ENCODE measurements at regions not wholly inside any gene's neighbourhood (a gene's known extent, or its start where the extent isn't known, plus 50 kb on each side); places are given as distances from the start of the nearest gene placed in this dataset.

- Mint-ChIP-seq H3K4me3 (ENCODE audit: unreplicated experiment) (no peak overlapping the region), H3K4me1 (ENCODE audit: low read depth, unreplicated experiment) (no peaks in the 10 kb centered on the region), H3K9me3 (ENCODE audit: unreplicated experiment) (no peaks in the 10 kb centered on the region), H3K36me3 (ENCODE audit: unreplicated experiment) (peaks cover 4% of the 10 kb centered on the region), H3K27me3 (ENCODE audit: unreplicated experiment) (no peaks in the 10 kb centered on the region), H3K27ac (ENCODE audit: unreplicated experiment) (no peak overlapping the region)
- no peak for DNase-seq
- no peak for TF ChIP-seq CTCF (IDR thresholded peaks at IDR 0.05; ENCODE audit: partially characterized antibody, unreplicated experiment)
Observed at GRCh38 chr9:16970321-16970720, 99.9 kb upstream of the BNC2 start.

- Mint-ChIP-seq H3K4me1 (ENCODE audit: low read depth, unreplicated experiment) (no peaks in the 10 kb centered on the region), H3K4me3 (ENCODE audit: unreplicated experiment) (no peak overlapping the region), H3K9me3 (ENCODE audit: unreplicated experiment) (no peaks in the 10 kb centered on the region), H3K27ac (ENCODE audit: unreplicated experiment) (no peak overlapping the region), H3K27me3 (ENCODE audit: unreplicated experiment) (no peaks in the 10 kb centered on the region), H3K36me3 (ENCODE audit: unreplicated experiment) (no peaks in the 10 kb centered on the region)
- no peak for TF ChIP-seq CTCF (IDR thresholded peaks at IDR 0.05; ENCODE audit: partially characterized antibody, unreplicated experiment)
- no peak for DNase-seq
Observed at GRCh38 chr9:16964228-16964627, 93.8 kb upstream of the BNC2 start.

- Mint-ChIP-seq H3K9me3 (ENCODE audit: unreplicated experiment) (no peaks in the 10 kb centered on the region), H3K36me3 (ENCODE audit: unreplicated experiment) (no peaks in the 10 kb centered on the region), H3K4me1 (ENCODE audit: low read depth, unreplicated experiment) (no peaks in the 10 kb centered on the region), H3K27ac (ENCODE audit: unreplicated experiment) (no peak overlapping the region), H3K27me3 (ENCODE audit: unreplicated experiment) (no peaks in the 10 kb centered on the region), H3K4me3 (ENCODE audit: unreplicated experiment) (no peak overlapping the region)
- TF ChIP-seq CTCF (IDR thresholded peaks at IDR 0.05; ENCODE audit: partially characterized antibody, unreplicated experiment) = no peak
- DNase-seq = no peak
Observed at GRCh38 chr9:16960084-16960483, 89.6 kb upstream of the BNC2 start.

- no peaks in the 10 kb centered on the region for H3K36me3 Mint-ChIP-seq (ENCODE audit: unreplicated experiment)
- H3K27me3 Mint-ChIP-seq (ENCODE audit: unreplicated experiment) = no peaks in the 10 kb centered on the region
- no peak overlapping the region for H3K27ac Mint-ChIP-seq (ENCODE audit: unreplicated experiment)
Observed at GRCh38 chr9:16959391-16959790, 88.9 kb upstream of the BNC2 start.

GRCh38 chr9:16954040-16954439 lies 83.6 kb upstream of the BNC2 start:
- H3K27me3 Mint-ChIP-seq (ENCODE audit: unreplicated experiment) = no peaks in the 10 kb centered on the region
- no peaks in the 10 kb centered on the region for H3K9me3 Mint-ChIP-seq (ENCODE audit: unreplicated experiment)
- no peaks in the 10 kb centered on the region for H3K36me3 Mint-ChIP-seq (ENCODE audit: unreplicated experiment)
- H3K27ac Mint-ChIP-seq (ENCODE audit: unreplicated experiment) = no peak overlapping the region
- no peaks in the 10 kb centered on the region for H3K4me1 Mint-ChIP-seq (ENCODE audit: low read depth, unreplicated experiment)
- no peak overlapping the region for H3K4me3 Mint-ChIP-seq (ENCODE audit: unreplicated experiment)
- no peak for TF ChIP-seq CTCF (IDR thresholded peaks at IDR 0.05; ENCODE audit: partially characterized antibody, unreplicated experiment)
- no peak for DNase-seq

More at GRCh38 chr9:16959391-16959790, 88.9 kb upstream of the BNC2 start:
- Mint-ChIP-seq H3K9me3 (ENCODE audit: unreplicated experiment) (no peaks in the 10 kb centered on the region), H3K4me1 (ENCODE audit: low read depth, unreplicated experiment) (no peaks in the 10 kb centered on the region), H3K4me3 (ENCODE audit: unreplicated experiment) (no peak overlapping the region)
- no peak for DNase-seq
- no peak for TF ChIP-seq CTCF (IDR thresholded peaks at IDR 0.05; ENCODE audit: partially characterized antibody, unreplicated experiment)

All from glutamatergic neuron (in vitro differentiated cells).